Neural cell (in vitro differentiated cells): ENCODE measurements at regions not wholly inside any gene's neighbourhood (a gene's known extent, or its start where the extent isn't known, plus 50 kb on each side); places are given as distances from the start of the nearest gene placed in this dataset.

Experiments
- H2AFZ ChIP-seq: fragments of 200-600, 300-800 bp; sonication (generic), shearing (Covaris generic); 2 replicates; pipeline ENCODE4 v1.6.0; 2014; ENCODE audit warnings: low read depth, mild to moderate bottlenecking, antibody characterized with exemption, low read length, moderate library complexity
- H3F3A ChIP-seq: fragments of 200-600 bp; shearing (Covaris generic); 2 replicates; pipeline ENCODE4 v1.6.1; 2016; ENCODE audit warnings: mild to moderate bottlenecking, moderate library complexity, mixed read lengths, antibody characterized with exemption, low read length; ENCODE audit not compliant: insufficient read depth, poor library complexity, severe bottlenecking
- H3K27ac ChIP-seq: fragments of 200-600, 300-800 bp; sonication (generic), shearing (Covaris generic); 2 replicates; pipeline ENCODE4 v1.5.1; 2014; ENCODE audit warnings: mild to moderate bottlenecking, low read length, moderate library complexity
- H3K27me3 ChIP-seq: fragments of 300-800, 200-600 bp; sonication (generic), shearing (Covaris generic); 2 replicates; pipeline ENCODE4 v1.6.0; 2014; ENCODE audit warnings: mild to moderate bottlenecking, low read depth, low read length, moderate library complexity; ENCODE audit not compliant: insufficient read depth
- H3K36me3 ChIP-seq: fragments of 300-800, 200-600 bp; sonication (generic), shearing (Covaris generic); 2 replicates; pipeline ENCODE4 v1.5.1; 2014; ENCODE audit warnings: mild to moderate bottlenecking, antibody characterized with exemption, low read length, moderate library complexity; ENCODE audit not compliant: insufficient read depth
- H3K4me2 ChIP-seq: fragments of 300-800, 200-600 bp; sonication (generic), shearing (Covaris generic); 2 replicates; pipeline ENCODE4 v1.6.0; 2014; ENCODE audit warnings: mild to moderate bottlenecking, low read length
- H3K4me3 ChIP-seq: fragments of 300-800, 200-600 bp; sonication (generic), shearing (Covaris generic); 2 replicates; pipeline ENCODE4 v1.5.1; 2014; ENCODE audit warnings: mild to moderate bottlenecking, low read length, moderate library complexity
- H3K79me2 ChIP-seq: fragments of 200-600 bp; shearing (Covaris generic); replicated peaks from 2 replicates; pipeline ENCODE4 v1.6.0; 2014; ENCODE audit warnings: mild to moderate bottlenecking, low read length, moderate library complexity; ENCODE audit not compliant: insufficient read depth
- H3K9ac ChIP-seq: fragments of 300-800, 200-600 bp; sonication (generic), shearing (Covaris generic); 2 replicates; pipeline ENCODE4 v1.6.1; 2016; ENCODE audit warnings: mild to moderate bottlenecking, low read length, mixed read lengths
- H3K9me2 ChIP-seq: fragments of 200-600 bp; shearing (Covaris generic); 2 replicates; pipeline ENCODE4 v1.6.1; 2016; ENCODE audit warnings: mild to moderate bottlenecking, low read length, mixed read lengths; ENCODE audit not compliant: insufficient read depth
- H3K9me3 ChIP-seq: fragments of 200-600, 300-800 bp; sonication (generic), shearing (Covaris generic); 2 replicates; pipeline ENCODE4 v1.6.1; 2016; ENCODE audit warnings: mild to moderate bottlenecking, mixed run types, low read length, moderate library complexity, mixed read lengths
- H4K20me1 ChIP-seq: fragments of 200-600 bp; shearing (Covaris generic); 2 replicates; pipeline ENCODE4 v1.6.1; 2016; ENCODE audit warnings: mild to moderate bottlenecking, mixed run types; ENCODE audit not compliant: insufficient read depth
- CTCF ChIP-seq: fragments of 450-650 bp; IDR thresholded peaks from 2 replicates; pipeline ENCODE4 v1.5.1; 2014; ENCODE audit warnings: antibody characterized with exemption, mild to moderate bottlenecking, moderate library complexity; ENCODE audit not compliant: poor library complexity, severe bottlenecking
- EP300 ChIP-seq: fragments of 450-650 bp; conservative IDR thresholded peaks from 2 replicates; pipeline ENCODE4 v1.6.1; 2014; ENCODE audit warnings: antibody characterized with exemption, mild to moderate bottlenecking, moderate library complexity; ENCODE audit not compliant: poor library complexity, severe bottlenecking
- EZH2 ChIP-seq: fragments of 200-600, 300-800 bp; shearing (Covaris generic), sonication (generic); IDR thresholded peaks from 2 replicates; pipeline ENCODE4 v1.6.1; 2014; ENCODE audit warnings: antibody characterized with exemption, low read length, borderline replicate concordance, mild to moderate bottlenecking; ENCODE audit not compliant: insufficient read depth, poor library complexity, severe bottlenecking
- MXI1 ChIP-seq: fragments of 450-650 bp; conservative IDR thresholded peaks from 2 replicates; pipeline ENCODE4 v1.6.1; 2014; ENCODE audit warnings: antibody characterized with exemption, mild to moderate bottlenecking; ENCODE audit not compliant: poor library complexity, severe bottlenecking
- POLR2AphosphoS5 ChIP-seq: IDR thresholded peaks from 2 replicates; pipeline ENCODE4 v1.6.1; 2012
- RAD21 ChIP-seq: fragments of 450-650 bp; conservative IDR thresholded peaks from 2 replicates; pipeline ENCODE4 v1.6.1; 2014; ENCODE audit warnings: antibody characterized with exemption, mild to moderate bottlenecking, moderate library complexity
- REST ChIP-seq: IDR thresholded peaks from 2 replicates; pipeline ENCODE4 v1.6.1; 2012; ENCODE audit warnings: borderline replicate concordance
- SMC3 ChIP-seq: fragments of 450-650 bp; conservative IDR thresholded peaks from 2 replicates; pipeline ENCODE4 v1.6.1; 2014; ENCODE audit warnings: antibody characterized with exemption, mild to moderate bottlenecking, moderate library complexity; ENCODE audit not compliant: poor library complexity
- TAF1 ChIP-seq: IDR thresholded peaks from 2 replicates; pipeline ENCODE4 v1.6.1; 2012; ENCODE audit warnings: low read depth

DNA sequence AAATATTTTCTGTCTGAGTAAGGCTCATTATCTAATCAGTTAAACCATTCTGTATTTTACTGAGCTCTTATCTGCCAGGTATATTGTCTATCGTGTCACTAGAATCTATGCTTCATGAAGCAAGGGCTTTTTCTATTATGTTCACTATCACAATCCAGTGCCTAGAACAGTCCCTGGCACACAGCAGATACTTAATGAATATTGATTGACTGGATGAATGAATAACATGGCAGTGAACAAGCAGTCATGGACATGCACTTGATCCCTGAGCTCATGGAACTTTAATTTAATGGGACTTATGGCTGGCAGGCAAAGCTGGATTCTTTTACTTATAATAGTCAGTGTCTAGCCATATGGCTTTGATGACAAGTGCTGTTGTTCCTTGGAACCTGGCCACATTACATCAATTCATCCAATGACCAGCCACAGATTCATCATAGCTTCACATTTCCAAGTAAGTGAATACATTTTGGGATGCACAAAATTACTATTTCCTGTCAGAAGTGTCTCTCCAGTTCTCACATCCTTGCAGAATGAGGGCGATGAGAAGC lies 214.8 kb downstream of the COG6 start:
- H4K20me1 ChIP-seq = no peaks in the 10 kb centered on the region
- H3K4me2 ChIP-seq = no peak overlapping the region
- H3K9me3 ChIP-seq = no peaks in the 10 kb centered on the region
- no peaks in the 10 kb centered on the region for H3K27me3 ChIP-seq
- H3K27ac ChIP-seq = no peak overlapping the region
- H3K36me3 ChIP-seq = no peaks in the 10 kb centered on the region
- no peaks in the 10 kb centered on the region for H3K79me2 ChIP-seq
- no peak overlapping the region for H3K9ac ChIP-seq
- H3K4me3 ChIP-seq = no peak overlapping the region
- no peak overlapping the region for H2AFZ ChIP-seq
- H3K9me2 ChIP-seq = no peaks in the 10 kb centered on the region
- TF ChIP-seq POLR2AphosphoS5 = no peak
- no peaks in the 10 kb centered on the region for H3F3A ChIP-seq

DNA sequence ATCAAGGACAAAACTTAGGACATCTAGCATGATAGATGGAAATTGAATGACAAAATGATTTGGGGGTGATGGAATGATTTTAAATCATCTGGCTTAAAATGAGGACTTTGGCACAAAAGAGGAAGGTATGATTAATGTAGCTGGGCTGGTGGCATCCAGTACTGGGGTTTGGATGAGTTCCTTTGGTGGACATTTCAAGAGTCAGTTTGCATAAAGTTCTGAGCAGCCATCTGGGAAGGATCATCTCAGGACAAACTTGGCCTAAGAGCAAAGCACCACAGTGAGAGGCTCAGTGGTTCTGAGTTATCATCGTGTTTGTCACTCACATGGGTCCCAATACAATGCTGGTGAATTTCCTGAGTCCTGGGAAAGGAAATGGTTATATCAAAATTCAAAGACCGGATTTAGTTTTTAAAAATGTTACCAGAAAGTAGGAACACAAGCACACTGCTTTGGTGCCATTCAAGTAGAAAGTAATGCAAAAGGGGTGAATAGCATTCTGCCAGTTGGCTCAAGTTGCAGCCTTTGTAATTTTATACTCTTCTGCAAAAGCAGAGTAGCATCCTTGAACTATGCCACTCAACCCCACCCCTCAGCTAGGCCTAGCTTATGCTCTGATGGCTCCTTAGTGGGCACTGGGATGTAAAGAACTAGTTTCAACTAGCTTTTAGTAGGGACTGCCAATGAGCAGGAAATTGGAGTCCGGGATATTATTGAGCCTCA lies 219.0 kb downstream of the COG6 start:
- H3F3A ChIP-seq = no peaks in the 10 kb centered on the region
- H3K4me3 ChIP-seq = no peak overlapping the region
- no peaks in the 10 kb centered on the region for H3K9me2 ChIP-seq
- no peak overlapping the region for H3K9ac ChIP-seq
- no peaks in the 10 kb centered on the region for H3K79me2 ChIP-seq
- no peak for TF ChIP-seq EZH2
- TF ChIP-seq TAF1 = no peak
- TF ChIP-seq EP300 = no peak
- TF ChIP-seq CTCF = no peak
- no peak for TF ChIP-seq REST
- no peak for TF ChIP-seq RAD21
- TF ChIP-seq POLR2AphosphoS5 = no peak
- no peak for TF ChIP-seq SMC3
- TF ChIP-seq MXI1 = no peak
- no peaks in the 10 kb centered on the region for H3K9me3 ChIP-seq
- no peak overlapping the region for H3K27ac ChIP-seq
- H2AFZ ChIP-seq = no peak overlapping the region
- no peaks in the 10 kb centered on the region for H4K20me1 ChIP-seq
- H3K36me3 ChIP-seq = no peaks in the 10 kb centered on the region
- H3K27me3 ChIP-seq = no peaks in the 10 kb centered on the region
- H3K4me2 ChIP-seq = no peak overlapping the region
